HFF-Myc (cell line): ENCODE measurements at regions not wholly inside any gene's neighbourhood (a gene's known extent, or its start where the extent isn't known, plus 50 kb on each side); places are given as distances from the start of the nearest gene placed in this dataset.

Experiments used
- DNase-seq: peaks from one replicate; pipeline ENCODE4 v3.0.0-alpha.2; 2011; ENCODE audit warnings: low read depth; ENCODE audit errors: extremely low read depth
- H3K4me3 ChIP-seq: replicated peaks from 2 replicates; pipeline ENCODE4 v1.5.1; 2011; ENCODE audit warnings: low read depth, mild to moderate bottlenecking, control low read depth, low read length
- TF ChIP-seq, protein P1 (sequence below): IDR thresholded peaks from 2 replicates; pipeline ENCODE4 v1.5.1; 2012; ENCODE audit warnings: mild to moderate bottlenecking, low read depth, low read length, control low read depth; ENCODE audit errors: missing control alignments

GRCh38 chr20:11791316-11791715 is 126.4 kb upstream of the BTBD3 start:
- no peak for DNase-seq
- H3K4me3 ChIP-seq, result no peak overlapping the region
- TF ChIP-seq, protein P1, sequence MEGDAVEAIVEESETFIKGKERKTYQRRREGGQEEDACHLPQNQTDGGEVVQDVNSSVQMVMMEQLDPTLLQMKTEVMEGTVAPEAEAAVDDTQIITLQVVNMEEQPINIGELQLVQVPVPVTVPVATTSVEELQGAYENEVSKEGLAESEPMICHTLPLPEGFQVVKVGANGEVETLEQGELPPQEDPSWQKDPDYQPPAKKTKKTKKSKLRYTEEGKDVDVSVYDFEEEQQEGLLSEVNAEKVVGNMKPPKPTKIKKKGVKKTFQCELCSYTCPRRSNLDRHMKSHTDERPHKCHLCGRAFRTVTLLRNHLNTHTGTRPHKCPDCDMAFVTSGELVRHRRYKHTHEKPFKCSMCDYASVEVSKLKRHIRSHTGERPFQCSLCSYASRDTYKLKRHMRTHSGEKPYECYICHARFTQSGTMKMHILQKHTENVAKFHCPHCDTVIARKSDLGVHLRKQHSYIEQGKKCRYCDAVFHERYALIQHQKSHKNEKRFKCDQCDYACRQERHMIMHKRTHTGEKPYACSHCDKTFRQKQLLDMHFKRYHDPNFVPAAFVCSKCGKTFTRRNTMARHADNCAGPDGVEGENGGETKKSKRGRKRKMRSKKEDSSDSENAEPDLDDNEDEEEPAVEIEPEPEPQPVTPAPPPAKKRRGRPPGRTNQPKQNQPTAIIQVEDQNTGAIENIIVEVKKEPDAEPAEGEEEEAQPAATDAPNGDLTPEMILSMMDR, result no peak

DNA sequence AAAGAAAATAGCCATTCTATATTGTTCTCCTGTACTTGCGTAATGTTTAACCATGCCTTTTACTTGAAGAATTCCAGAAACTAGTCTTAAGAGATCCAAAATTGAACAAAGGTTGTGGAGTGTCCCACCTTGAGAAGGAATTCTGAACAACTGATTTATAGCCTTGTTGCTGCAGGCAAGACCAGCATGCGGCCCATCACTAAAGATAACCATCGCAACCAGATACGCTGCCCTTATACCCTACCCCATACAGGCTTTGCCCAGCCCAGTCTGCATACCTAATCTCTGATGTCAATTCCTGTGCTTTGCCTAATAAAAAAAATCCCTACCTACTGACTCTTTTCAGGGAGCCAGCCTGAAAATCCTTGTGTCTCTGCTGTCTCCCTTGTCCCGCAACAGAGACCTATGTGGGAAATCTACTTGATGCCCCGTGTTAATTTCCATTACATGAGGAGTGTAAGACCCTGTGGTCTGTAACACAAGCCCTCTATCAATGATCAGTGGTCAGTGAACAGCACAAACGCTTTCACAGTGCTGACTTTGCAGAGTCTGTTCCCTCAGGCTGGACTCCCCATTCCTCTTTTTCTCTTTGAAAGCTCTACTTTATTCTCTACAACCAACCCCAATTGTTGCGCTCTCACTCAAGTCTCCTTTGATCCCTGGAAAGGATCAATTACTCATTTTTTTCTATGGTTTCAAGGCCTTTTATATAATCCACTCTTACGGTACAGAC is 125.7 kb upstream of the BTBD3 start:
- TF ChIP-seq, protein P1, result no peak
- H3K4me3 ChIP-seq, result no peak overlapping the region
- no peak for DNase-seq

DNA sequence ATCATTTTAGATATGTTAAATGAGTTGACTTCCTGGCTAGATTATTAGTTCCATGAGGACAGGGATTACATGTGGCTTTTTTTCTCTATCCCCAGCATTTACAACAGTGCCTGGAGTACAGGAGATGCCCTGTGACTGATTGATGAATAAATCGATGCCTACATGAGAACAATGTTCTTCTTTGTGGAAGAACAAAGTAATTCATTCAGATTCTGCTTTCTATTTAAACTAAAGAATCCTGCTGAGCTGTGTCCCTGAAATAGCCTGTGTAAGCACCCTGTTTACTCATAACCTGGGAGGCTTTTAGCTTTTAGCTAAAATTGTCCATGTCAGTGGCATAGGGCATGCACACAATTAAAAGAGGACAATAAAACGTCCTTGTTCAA is 125.1 kb upstream of the BTBD3 start:
- no peak for DNase-seq
- H3K4me3 ChIP-seq, result no peak overlapping the region
- TF ChIP-seq, protein P1, result no peak

DNA sequence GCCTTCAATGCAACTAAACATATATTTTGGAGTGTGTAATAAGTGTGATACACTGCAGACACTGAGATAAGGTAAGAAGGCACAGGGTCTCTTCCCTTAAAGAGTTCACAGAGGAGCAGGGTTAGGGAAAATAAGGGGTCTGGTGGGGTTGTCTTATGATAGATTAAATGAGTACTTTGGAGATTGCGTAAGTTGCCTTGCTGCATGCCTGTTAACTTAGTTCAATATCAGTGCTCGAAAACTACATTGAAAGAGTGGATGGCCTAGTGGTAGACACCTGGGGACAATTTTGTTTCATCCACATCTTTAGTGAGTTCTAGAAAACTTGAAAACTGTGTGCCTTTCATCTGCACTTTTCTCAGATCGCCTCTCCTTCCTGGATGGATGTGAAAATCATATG is 123.2 kb upstream of the BTBD3 start:
- no peak overlapping the region for H3K4me3 ChIP-seq
- DNase-seq, result no peak
- TF ChIP-seq, protein P1, result no peak

GRCh38 chr20:11795071-11795615 is 122.5 kb upstream of the BTBD3 start:
- no peak overlapping the region for H3K4me3 ChIP-seq
- TF ChIP-seq, protein P1, result no peak
- DNase-seq, result no peak

DNA sequence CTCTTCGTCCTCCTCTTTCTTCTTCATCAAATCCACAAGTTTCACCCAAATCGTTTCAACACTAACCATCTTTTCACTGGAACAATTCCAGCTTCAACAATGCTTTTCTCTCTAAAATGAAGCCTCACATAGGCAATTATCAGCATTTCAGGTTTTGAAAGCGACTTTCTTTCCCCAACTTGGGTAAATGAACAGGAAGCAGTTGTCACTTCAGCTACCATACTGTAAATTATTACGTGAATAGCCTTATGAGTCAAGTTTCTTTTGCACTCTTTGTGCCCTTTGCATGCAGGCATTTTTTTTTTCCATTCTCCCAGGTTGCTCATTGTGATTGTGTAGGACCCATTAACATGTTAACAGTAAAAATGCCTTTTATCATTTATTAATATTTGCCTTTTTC is 121.7 kb upstream of the BTBD3 start:
- TF ChIP-seq, protein P1, result no peak
- DNase-seq, result no peak
- no peak overlapping the region for H3K4me3 ChIP-seq
